GM19328 (cell line): ENCODE measurements at regions not wholly inside any gene's neighbourhood (a gene's known extent, or its start where the extent isn't known, plus 50 kb on each side); places are given as distances from the start of the nearest gene placed in this dataset.

Experiments used
- ATAC-seq: cut with Tn5 transposase; IDR thresholded peaks from one replicate; pipeline ENCODE4 v1.9.1; 2021; ENCODE audit warnings: mild to moderate bottlenecking, moderate library complexity; ENCODE audit not compliant: unreplicated experiment

GRCh38 chr1:234940841-234941240 lies 187.8 kb downstream of the TOMM20 start:
- ATAC-seq: no peak

GRCh38 chr1:234938924-234939323 lies 189.7 kb downstream of the TOMM20 start:
- no peak for ATAC-seq

GRCh38 chr1:234938135-234938534 lies 190.5 kb downstream of the TOMM20 start:
- no peak for ATAC-seq

DNA sequence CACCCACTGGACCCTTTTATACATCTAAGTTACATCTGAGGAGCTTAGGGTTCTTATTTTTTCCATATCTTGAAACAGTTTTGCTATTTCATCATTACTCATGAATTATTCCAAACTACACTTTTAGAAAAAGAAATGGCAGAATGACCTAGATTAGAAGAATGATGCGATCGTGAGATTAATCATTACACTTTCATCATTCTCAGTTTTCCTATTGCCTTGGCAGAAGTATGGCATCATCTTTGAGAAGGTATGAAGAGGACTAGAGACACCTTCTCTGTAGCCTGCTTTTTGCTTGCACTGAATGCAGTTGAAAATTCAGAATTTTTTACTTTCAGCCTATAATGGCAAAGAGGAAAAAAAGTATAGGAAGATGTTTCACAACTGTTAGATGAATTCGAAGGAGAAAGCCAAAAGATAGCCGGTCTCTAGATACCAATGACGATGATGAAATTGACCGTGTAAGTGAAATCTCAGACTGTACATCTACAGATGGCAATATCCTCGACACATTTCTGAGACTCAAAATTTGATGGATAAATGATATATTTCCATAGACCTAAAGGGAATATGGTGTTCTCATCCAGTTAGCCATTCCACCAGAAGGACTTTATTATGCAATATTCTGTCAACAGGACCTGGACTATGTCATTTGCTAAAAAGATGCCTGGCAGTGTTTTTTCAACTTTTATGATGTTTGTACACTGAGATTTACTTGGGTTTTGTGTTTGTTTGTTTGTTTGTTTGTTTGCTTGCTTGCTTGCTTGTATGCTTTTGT lies 191.8 kb downstream of the TOMM20 start:
- ATAC-seq: no peak

- ATAC-seq: no peak
These were observed 194.0 kb downstream of the TOMM20 start for GRCh38 chr1:234934611-234935033.

DNA sequence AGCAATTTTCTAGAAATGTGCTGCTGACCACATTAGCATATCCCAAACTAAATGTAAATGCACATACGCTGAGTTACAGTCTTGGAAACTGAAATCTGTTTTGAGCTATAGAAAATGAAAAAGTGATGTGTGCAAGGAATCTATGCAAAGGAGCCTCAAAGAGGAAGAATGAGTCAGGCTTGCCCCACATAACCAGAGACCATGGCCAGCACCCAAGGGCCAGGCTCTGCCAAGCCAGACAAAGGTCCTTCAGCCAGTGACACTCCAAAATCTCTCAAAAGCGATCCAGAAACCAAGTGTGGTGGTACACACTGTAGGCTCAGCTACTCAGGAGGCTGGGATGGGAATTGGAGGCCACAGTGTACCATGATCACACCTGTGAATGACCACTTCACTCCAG lies 195.2 kb downstream of the TOMM20 start:
- peak; percentile 80 for ATAC-seq

GRCh38 chr1:234932511-234933430 lies 195.9 kb downstream of the TOMM20 start:
- ATAC-seq: peak; percentile 16

DNA sequence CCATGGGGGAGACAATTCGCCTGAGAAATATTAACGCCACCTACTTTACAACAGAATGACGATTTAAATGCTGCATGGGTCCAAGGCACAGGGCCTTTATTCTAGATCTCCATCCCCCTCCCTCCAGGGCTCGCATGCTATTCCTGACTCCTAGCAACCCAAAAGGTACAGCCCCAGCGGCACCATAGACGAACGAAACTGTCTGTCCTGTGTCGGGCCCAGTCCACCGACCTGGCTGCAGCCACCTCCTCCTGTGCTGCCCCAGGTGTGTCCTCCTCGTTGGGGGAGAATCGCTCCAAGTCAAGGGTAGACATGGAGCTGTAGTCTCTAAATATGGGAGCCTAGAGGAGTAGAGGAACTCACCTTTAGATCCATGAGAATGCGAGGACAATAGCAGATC lies 196.5 kb downstream of the TOMM20 start:
- no peak for ATAC-seq

- ATAC-seq: no peak
These were observed 197.1 kb downstream of the TOMM20 start for GRCh38 chr1:234931404-234931973.

GRCh38 chr1:234929369-234929768 lies 199.3 kb downstream of the TOMM20 start:
- ATAC-seq: no peak

GRCh38 chr1:234928642-234929041 lies 200.0 kb downstream of the TOMM20 start:
- no peak for ATAC-seq

DNA sequence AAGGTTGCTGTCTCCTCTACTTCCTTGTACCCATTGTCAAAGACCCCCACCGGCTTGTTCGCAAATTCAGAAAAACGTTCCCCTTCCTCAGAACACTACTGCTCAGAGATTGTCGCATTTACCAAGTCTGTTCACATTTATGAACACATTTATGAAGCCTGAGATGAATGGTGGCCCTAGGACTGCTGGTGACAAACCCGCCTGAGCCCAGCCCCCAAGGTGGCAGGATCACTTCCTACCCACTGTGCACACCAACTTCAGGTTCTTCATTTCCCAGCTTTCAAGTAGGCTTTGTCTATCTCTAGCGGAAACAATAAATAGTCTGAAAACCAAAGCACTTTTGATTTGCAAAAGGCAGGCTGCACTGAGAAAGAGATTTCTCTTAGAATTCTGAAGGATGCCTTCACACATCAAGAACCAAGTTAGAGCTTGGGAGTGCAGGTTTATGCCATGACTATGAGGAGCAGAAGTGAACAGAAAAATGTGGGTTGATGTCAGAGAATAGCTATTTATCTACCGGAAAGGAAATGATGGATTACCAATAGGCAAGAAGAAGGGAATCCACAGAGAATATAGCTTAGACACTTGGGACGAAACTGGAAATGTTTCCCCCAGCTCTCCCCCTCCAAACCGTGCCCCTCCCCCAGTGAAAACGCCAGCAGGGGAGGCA lies 200.5 kb downstream of the TOMM20 start:
- no peak for ATAC-seq

DNA sequence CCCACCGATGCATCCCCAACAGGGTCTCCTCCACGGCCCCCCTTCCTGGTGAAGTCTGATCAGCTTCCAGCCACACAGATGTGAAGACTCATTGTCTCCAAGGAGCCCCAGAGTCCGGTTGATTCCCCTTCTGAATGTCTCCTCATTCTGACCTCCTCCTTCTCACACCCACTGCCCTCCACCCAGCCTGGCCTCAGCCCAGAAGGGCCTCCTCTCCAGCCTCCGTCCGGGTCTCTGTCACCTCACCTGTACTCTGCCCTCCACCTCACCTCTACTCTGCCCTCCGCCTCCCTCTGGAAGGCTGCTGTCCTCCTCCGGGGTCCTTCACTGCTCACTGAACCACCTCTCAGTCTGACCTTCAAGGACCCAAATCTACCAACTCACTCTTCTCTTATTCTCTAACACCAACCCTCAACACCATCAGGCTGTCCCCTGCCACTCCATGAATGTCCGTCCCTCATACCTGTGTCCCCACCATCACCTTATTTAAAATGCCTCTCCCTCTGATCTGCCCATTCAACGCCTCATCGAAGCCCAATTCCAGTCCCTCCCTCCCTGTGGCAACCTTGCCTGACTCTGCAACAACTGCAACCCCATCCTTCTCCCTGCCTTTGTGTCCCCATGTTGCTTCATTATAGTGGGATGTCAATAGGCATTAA lies 201.2 kb downstream of the TOMM20 start:
- no peak for ATAC-seq

DNA sequence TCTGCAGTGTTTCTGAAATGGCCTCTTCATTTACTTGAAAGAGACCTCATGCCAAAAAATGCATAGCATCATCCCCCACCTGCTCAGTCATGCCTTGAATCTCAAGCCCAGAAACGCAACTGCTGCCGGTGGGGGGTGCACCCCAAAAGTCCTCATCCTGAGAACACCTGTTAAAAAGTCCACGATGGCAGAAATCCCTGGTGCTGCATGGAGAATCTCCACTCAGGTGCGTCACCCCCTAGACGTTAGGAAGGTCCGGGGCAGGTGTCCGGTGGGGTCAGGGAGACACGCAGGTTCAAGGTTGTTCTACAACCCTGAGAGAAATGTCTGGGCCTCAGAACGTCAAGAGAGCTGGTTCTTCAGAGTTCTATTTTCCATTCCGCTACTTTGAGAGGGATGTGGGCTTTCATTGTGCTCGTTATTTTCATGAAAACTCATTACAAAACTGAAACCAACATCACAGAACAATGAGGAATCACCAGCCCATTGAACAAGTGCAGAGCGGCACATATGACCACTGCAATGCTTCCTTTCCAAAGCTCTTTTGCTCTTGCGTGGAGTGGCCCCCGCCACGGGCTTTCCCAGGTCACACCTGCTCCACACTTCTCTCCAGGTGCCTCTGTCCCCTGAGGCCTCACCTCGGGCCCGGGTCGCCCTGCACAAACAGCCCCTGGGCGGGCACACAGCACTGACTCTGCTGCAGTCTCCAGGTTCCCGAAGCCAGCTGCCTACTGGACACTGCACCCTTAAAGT lies 201.9 kb downstream of the TOMM20 start:
- peak; percentile 78 for ATAC-seq

DNA sequence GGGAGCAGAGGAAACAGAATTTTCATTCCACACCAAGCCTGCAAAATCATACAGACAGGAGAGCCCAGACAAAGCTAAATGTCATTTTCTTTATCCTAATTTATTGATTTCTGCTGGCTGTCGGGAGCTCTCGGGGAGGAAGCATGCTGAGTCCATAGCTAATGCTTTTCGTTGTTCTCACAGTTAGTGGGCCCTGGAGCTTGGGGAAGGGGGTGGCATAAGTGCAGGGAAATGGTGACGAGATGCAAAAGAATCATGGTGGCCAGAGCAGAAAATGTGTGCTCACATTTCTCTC lies 202.4 kb downstream of the TOMM20 start:
- no peak for ATAC-seq

- ATAC-seq: no peak
These were observed 203.0 kb downstream of the TOMM20 start for GRCh38 chr1:234925440-234926263.

GRCh38 chr1:234924450-234925355 lies 203.9 kb downstream of the TOMM20 start:
- ATAC-seq: no peak

GRCh38 chr1:234923626-234924025 lies 205.0 kb downstream of the TOMM20 start:
- no peak for ATAC-seq
